Neuronal stem cell (in vitro differentiated cells): ENCODE measurements at regions not wholly inside any gene's neighbourhood (a gene's known extent, or its start where the extent isn't known, plus 50 kb on each side); places are given as distances from the start of the nearest gene placed in this dataset.

Source experiments
- DNase-seq: peaks from one replicate; pipeline ENCODE4 v3.0.0-alpha.2; 2013; ENCODE audit warnings: low spot score
- H2AFZ ChIP-seq: one replicate; pipeline ENCODE4 v1.6.1; 2013; ENCODE audit warnings: mild to moderate bottlenecking, low read length, inconsistent platforms
- H2AK5ac ChIP-seq: 2 replicates; pipeline ENCODE4 v1.6.1; 2013; ENCODE audit warnings: low read depth, mild to moderate bottlenecking, inconsistent platforms, low read length, moderate library complexity, mixed read lengths
- H2BK120ac ChIP-seq: 2 replicates; pipeline ENCODE4 v1.6.1; 2013; ENCODE audit warnings: low read depth, mild to moderate bottlenecking, inconsistent platforms, low read length, moderate library complexity, mixed read lengths
- H2BK12ac ChIP-seq: one replicate; pipeline ENCODE4 v1.6.1; 2013; ENCODE audit warnings: low read length, inconsistent platforms
- H2BK15ac ChIP-seq: 2 replicates; pipeline ENCODE4 v1.6.1; 2013; ENCODE audit warnings: mild to moderate bottlenecking, low read length, inconsistent platforms, mixed read lengths
- H2BK5ac ChIP-seq: one replicate; pipeline ENCODE4 v1.6.1; 2013; ENCODE audit warnings: inconsistent platforms, mild to moderate bottlenecking, low read length, moderate library complexity
- H3K14ac ChIP-seq: one replicate; pipeline ENCODE4 v1.6.1; 2013; ENCODE audit warnings: low read length, inconsistent platforms
- H3K18ac ChIP-seq: 2 replicates; pipeline ENCODE4 v1.6.1; 2013; ENCODE audit warnings: low read length, inconsistent platforms
- H3K23ac ChIP-seq: 2 replicates; pipeline ENCODE4 v1.6.1; 2013; ENCODE audit warnings: low read depth, mild to moderate bottlenecking, mixed read lengths, low read length, inconsistent platforms; ENCODE audit not compliant: poor library complexity
- H3K27ac ChIP-seq: replicated peaks from 3 replicates; pipeline ENCODE4 v1.5.1; 2013; ENCODE audit warnings: low read length, inconsistent platforms
- H3K27me3 ChIP-seq, 3 experiments: 2 replicates each; pipeline ENCODE4 v1.6.1; 2013; ENCODE audit warnings: low read length in 3 of 3, mild to moderate bottlenecking in 2 of 3, inconsistent platforms in 1 of 3, low read depth in 1 of 3, mixed read lengths in 1 of 3, moderate library complexity in 1 of 3; ENCODE audit not compliant: control insufficient read depth in 3 of 3, insufficient read depth in 3 of 3
- H3K36me3 ChIP-seq, 2 donors: replicated peaks in 1 of 2; 2 replicates each; pipeline ENCODE4 v1.6.1; 2013; ENCODE audit warnings: low read length in 2 of 2; ENCODE audit not compliant: control insufficient read depth in 2 of 2, insufficient read depth in 2 of 2
- H3K4ac ChIP-seq: 2 replicates; pipeline ENCODE4 v1.6.1; 2013; ENCODE audit warnings: inconsistent platforms, mild to moderate bottlenecking, low read length, moderate library complexity
- H3K4me1 ChIP-seq, 2 donors: 1 replicate in 1 of 2; 2 replicates in 1 of 2; pipeline ENCODE4 v1.6.1; 2013; ENCODE audit warnings: low read length in 2 of 2, low read depth in 1 of 2; ENCODE audit not compliant: control insufficient read depth in 2 of 2, insufficient read depth in 1 of 2
- H3K4me2 ChIP-seq: one replicate; pipeline ENCODE4 v1.6.1; 2013; ENCODE audit warnings: mild to moderate bottlenecking, low read length, inconsistent platforms; ENCODE audit not compliant: insufficient read depth, poor library complexity, severe bottlenecking
- H3K4me3 ChIP-seq, 2 donors: 2 replicates each; pipeline ENCODE4 v1.5.1; 2013; ENCODE audit warnings: low read length in 2 of 2, mild to moderate bottlenecking in 2 of 2, inconsistent platforms in 1 of 2, moderate library complexity in 1 of 2
- H3K79me1 ChIP-seq: one replicate; pipeline ENCODE4 v1.6.1; 2013; ENCODE audit warnings: low read depth, mild to moderate bottlenecking, inconsistent platforms, low read length, moderate library complexity
- H3K9ac ChIP-seq: one replicate; pipeline ENCODE4 v1.6.1; 2013; ENCODE audit warnings: mild to moderate bottlenecking, low read depth, low read length, inconsistent platforms; ENCODE audit not compliant: poor library complexity
- H3K9me3 ChIP-seq, 2 donors: replicated peaks in 1 of 2; 2 replicates each; pipeline versions ENCODE3 to v1.6.1; 2013; ENCODE audit warnings: low read length in 2 of 2, mild to moderate bottlenecking in 2 of 2, inconsistent platforms in 1 of 2, low read depth in 1 of 2, mixed read lengths in 1 of 2, moderate library complexity in 1 of 2; ENCODE audit not compliant: control insufficient read depth in 2 of 2, insufficient read depth in 1 of 2
- H4K8ac ChIP-seq: one replicate; pipeline ENCODE4 v1.6.1; 2013; ENCODE audit warnings: low read depth, mild to moderate bottlenecking, inconsistent platforms, low read length, moderate library complexity
- H4K91ac ChIP-seq: one replicate; pipeline ENCODE4 v1.6.1; 2013; ENCODE audit warnings: low read length, low read depth, mild to moderate bottlenecking, inconsistent platforms; ENCODE audit not compliant: poor library complexity
- WGBS, 2 donors: extraction: QIAGEN DNeasy Blood & Tissue Kit; methylation state at CpG; one replicate each; pipeline ENCODE4 v1.1.7; 2013; ENCODE audit warnings: missing lambda C conversion rate in 2 of 2, mixed read lengths in 1 of 2; ENCODE audit not compliant: insufficient read length in 2 of 2, insufficient replicate concordance in 1 of 2; ENCODE audit errors: extremely low coverage in 2 of 2; 5-methylcytosine and 5-hydroxymethylcytosine counted together

DNA sequence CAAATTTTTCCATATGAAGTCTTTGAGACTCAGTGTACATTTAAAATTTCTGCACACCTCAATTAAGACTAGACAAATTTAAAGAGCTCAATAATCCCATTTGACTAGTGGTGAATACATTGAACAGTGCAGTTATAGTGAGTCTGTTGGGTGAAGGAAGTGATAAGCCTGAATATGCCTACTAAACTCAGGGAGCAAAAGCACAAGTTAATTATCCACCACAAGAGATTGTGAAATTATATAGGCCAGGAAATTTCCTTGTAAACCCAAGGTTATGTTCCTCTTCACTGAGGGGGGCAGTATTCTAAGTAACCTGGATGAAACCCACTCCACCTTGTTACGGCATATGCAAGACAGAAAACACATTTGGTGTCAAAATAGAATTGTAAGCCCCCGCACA is 612.9 kb upstream of the DAB2 start:
- Histone ChIP-seq H4K8ac (no peak overlapping the region), H3K4me3 (no peak overlapping the region), H2BK12ac (no peak overlapping the region), H3K4ac (no peak overlapping the region), H3K9me3 (no peaks in the 10 kb centered on the region), H3K36me3 (no peaks in the 10 kb centered on the region), H2BK120ac (no peak overlapping the region), H3K27me3 (no peaks in the 10 kb centered on the region), H2BK15ac (no peak overlapping the region), H2BK5ac (no peak overlapping the region), H3K14ac (no peak overlapping the region), H2AK5ac (no peak overlapping the region), H3K4me1 (no peaks in the 10 kb centered on the region), H4K91ac (no peak overlapping the region), H3K18ac (no peak overlapping the region), H2AFZ (no peak overlapping the region), H3K4me2 (no peak overlapping the region), H3K9ac (no peak overlapping the region), H3K27ac (no peak overlapping the region), H3K23ac (no peak overlapping the region), H3K79me1 (no peaks in the 10 kb centered on the region)
- no peak for DNase-seq
- no CpG with 5 or more reads among the region's 2 CpGs for WGBS, 2 donors

DNA sequence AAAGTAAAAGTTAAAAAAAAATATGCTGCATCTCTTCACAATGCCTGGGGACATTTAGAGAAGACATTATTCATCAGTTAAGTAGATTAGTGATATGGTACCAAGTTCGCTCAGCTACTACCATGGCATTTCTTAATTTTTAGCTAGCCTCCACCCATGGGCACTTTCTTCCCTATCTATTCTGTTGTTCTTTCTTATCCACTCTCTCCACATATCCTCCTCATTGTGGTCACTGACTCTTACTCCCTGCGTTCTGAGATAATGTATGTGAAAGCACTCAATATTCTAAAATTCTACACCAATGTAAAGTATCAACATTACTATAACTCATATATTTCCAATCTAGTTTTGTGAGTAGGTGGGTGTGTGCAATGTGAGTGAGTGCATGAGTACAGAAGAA is 609.7 kb upstream of the DAB2 start:
- Histone ChIP-seq H3K23ac (no peak overlapping the region), H4K8ac (no peak overlapping the region), H3K27ac (no peak overlapping the region), H2BK12ac (no peak overlapping the region), H2AFZ (no peak overlapping the region), H3K27me3 (no peaks in the 10 kb centered on the region), H2BK15ac (no peak overlapping the region), H4K91ac (no peak overlapping the region), H3K18ac (no peak overlapping the region), H3K4me3 (no peak overlapping the region), H2AK5ac (no peak overlapping the region), H3K36me3 (no peaks in the 10 kb centered on the region), H3K4ac (no peak overlapping the region), H2BK5ac (no peak overlapping the region), H3K14ac (no peak overlapping the region), H2BK120ac (no peak overlapping the region), H3K9me3 (no peaks in the 10 kb centered on the region), H3K9ac (no peak overlapping the region), H3K4me2 (no peak overlapping the region), H3K79me1 (no peaks in the 10 kb centered on the region), H3K4me1 (no peaks in the 10 kb centered on the region)
- DNase-seq = no peak
- WGBS, 2 donors = no CpG with 5 or more reads among the region's 2 CpGs

DNA sequence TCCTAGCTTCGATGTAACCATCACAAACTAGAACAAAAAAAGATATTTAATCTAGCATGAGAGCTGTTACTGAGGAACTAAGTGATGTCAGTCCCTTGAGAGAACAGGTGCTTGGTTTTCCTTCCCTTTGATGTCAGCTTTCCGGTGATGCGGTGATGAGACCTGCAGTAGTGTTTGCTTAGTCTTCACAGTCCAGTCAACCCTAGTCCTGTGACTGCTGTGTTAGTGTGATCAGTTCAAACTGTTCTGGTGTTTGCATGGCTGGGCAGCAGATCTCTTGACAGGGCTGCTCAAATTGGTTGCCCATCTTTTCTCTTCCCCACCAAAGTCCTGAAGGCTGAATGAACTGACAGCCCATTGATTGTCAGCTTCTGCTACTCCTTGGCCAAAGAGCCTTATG is 608.6 kb upstream of the DAB2 start:
- no peaks in the 10 kb centered on the region for H3K4me1 ChIP-seq
- WGBS, 2 donors = no CpG with 5 or more reads among the region's 3 CpGs
- no peak overlapping the region for H3K23ac ChIP-seq
- H3K14ac ChIP-seq = no peak overlapping the region
- H2BK5ac ChIP-seq = no peak overlapping the region
- H3K9me3 ChIP-seq = no peaks in the 10 kb centered on the region
- no peak overlapping the region for H3K27ac ChIP-seq
- no peak overlapping the region for H4K91ac ChIP-seq
- no peak overlapping the region for H2BK12ac ChIP-seq
- no peak overlapping the region for H3K4me2 ChIP-seq
- no peaks in the 10 kb centered on the region for H3K36me3 ChIP-seq
- H3K4me3 ChIP-seq = no peak overlapping the region
- no peak for DNase-seq
- H4K8ac ChIP-seq = no peak overlapping the region
- H2AK5ac ChIP-seq = no peak overlapping the region
- H2BK15ac ChIP-seq = no peak overlapping the region
- H2BK120ac ChIP-seq = no peak overlapping the region
- H3K9ac ChIP-seq = no peak overlapping the region
- no peaks in the 10 kb centered on the region for H3K27me3 ChIP-seq
- no peaks in the 10 kb centered on the region for H3K79me1 ChIP-seq
- no peak overlapping the region for H2AFZ ChIP-seq
- no peak overlapping the region for H3K18ac ChIP-seq
- no peak overlapping the region for H3K4ac ChIP-seq

DNA sequence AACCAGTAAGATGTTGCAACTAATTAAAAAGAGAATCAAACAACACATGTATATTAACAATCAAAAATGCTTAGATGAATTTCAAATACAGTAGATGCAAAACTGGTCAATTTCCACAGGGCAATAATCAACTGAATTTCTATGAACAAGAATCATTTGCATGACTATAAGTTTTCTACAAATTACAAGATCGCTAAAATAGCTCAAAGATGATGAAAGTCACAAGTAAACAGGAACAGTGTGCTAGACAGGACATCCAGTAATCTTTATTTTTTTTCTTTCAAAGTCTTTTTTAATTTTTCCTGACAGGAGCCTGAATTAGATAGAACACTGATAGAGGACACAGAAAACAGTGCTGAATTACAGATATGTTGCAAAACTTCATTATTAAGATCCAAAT is 608.2 kb upstream of the DAB2 start:
- no peak for DNase-seq
- H2BK15ac ChIP-seq = no peak overlapping the region
- H3K4me1 ChIP-seq = no peaks in the 10 kb centered on the region
- H2BK5ac ChIP-seq = no peak overlapping the region
- no peak overlapping the region for H2AK5ac ChIP-seq
- no peak overlapping the region for H3K4me2 ChIP-seq
- H4K8ac ChIP-seq = no peak overlapping the region
- H4K91ac ChIP-seq = no peak overlapping the region
- no peaks in the 10 kb centered on the region for H3K27me3 ChIP-seq
- H3K4ac ChIP-seq = no peak overlapping the region
- no peak overlapping the region for H2BK120ac ChIP-seq
- H3K27ac ChIP-seq = no peak overlapping the region
- H3K14ac ChIP-seq = no peak overlapping the region
- no peak overlapping the region for H3K9ac ChIP-seq
- H2BK12ac ChIP-seq = no peak overlapping the region
- WGBS, 2 donors = no CpG with 5 or more reads among the region's 1 CpG
- no peak overlapping the region for H2AFZ ChIP-seq
- no peaks in the 10 kb centered on the region for H3K36me3 ChIP-seq
- no peaks in the 10 kb centered on the region for H3K79me1 ChIP-seq
- no peak overlapping the region for H3K4me3 ChIP-seq
- no peak overlapping the region for H3K18ac ChIP-seq
- H3K23ac ChIP-seq = no peak overlapping the region
- H3K9me3 ChIP-seq = no peaks in the 10 kb centered on the region
